Stimulated activated naive CD8-positive, alpha-beta T cell treated with anti-CD3 and anti-CD28 coated beads, Interleukin-15, Interleukin-2, amounts not matched to agents 100 ng/mL and 50 ng/mL, for 24 hours (primary cell): ENCODE measurements at regions not wholly inside any gene's neighbourhood (a gene's known extent, or its start where the extent isn't known, plus 50 kb on each side); places are given as distances from the start of the nearest gene placed in this dataset.
"Not testable (repeated sequence)": the region's sequence is repeated elsewhere in the genome, so short reads cannot be mapped to it uniquely, and the experiment has no call there.

Experiments
- H3K27ac Mint-ChIP-seq: one replicate; pipeline ENCODE4 v1.8.0; 2021; ENCODE audit warnings: mild to moderate bottlenecking, mixed read lengths
- H3K27me3 Mint-ChIP-seq: one replicate; pipeline ENCODE4 v1.8.0; 2021; ENCODE audit warnings: mixed read lengths
- H3K36me3 Mint-ChIP-seq: one replicate; pipeline ENCODE4 v1.8.0; 2021; ENCODE audit warnings: low read depth, mixed read lengths
- H3K4me1 Mint-ChIP-seq: one replicate; pipeline ENCODE4 v1.8.0; 2021; ENCODE audit warnings: low read depth, mixed read lengths
- H3K4me3 Mint-ChIP-seq: one replicate; pipeline ENCODE4 v1.8.0; 2021; ENCODE audit warnings: mild to moderate bottlenecking, mixed read lengths
- H3K9me3 Mint-ChIP-seq: one replicate; pipeline ENCODE4 v1.8.0; 2021; ENCODE audit warnings: mixed read lengths

DNA sequence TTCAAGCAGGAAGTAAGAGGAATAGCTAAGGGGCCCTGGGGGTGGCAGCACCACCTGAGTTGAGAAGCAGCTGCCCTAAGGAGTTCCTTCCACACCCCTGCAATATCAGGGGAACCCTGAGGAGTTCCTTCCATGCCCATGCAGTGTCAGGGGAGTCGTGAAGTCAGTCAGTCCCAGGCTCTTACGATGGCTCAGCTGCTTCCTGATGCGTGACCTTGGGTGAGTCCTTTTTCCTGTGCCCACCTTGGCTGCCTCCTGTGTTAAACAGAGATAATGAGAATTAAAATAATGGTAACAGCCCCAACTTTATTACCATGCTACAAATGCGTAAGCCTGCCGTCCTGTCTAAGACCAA is 181.1 kb downstream of the MIAT start:
- Mint-ChIP-seq H3K27ac (no peak overlapping the region), H3K36me3 (no peaks in the 10 kb centered on the region), H3K4me3 (no peak overlapping the region), H3K27me3 (no peaks in the 10 kb centered on the region), H3K9me3 (no peaks in the 10 kb centered on the region), H3K4me1 (no peaks in the 10 kb centered on the region)

DNA sequence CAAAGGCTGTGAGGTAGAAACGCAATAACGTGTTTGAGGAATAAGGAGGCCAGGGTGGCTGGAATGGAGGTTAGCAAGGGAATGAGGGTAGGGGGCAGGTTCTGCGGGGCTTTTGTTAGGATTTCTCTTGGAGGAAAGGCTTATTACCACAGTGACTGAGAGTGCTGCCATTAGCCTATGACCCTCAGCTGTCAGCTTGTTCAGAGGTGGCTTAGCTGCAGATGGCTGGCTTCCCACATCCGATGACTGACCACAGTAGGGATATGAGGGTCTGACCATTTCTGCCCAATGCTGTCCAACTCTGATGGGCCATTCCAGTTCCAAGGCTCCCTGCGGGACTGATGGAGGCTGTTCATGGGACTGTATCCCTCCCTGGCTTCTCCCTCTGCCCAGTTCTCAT is 181.8 kb downstream of the MIAT start:
- no peaks in the 10 kb centered on the region for H3K27me3 Mint-ChIP-seq
- H3K9me3 Mint-ChIP-seq, result no peaks in the 10 kb centered on the region
- H3K4me1 Mint-ChIP-seq, result no peaks in the 10 kb centered on the region
- no peak overlapping the region for H3K4me3 Mint-ChIP-seq
- no peak overlapping the region for H3K27ac Mint-ChIP-seq
- no peaks in the 10 kb centered on the region for H3K36me3 Mint-ChIP-seq

DNA sequence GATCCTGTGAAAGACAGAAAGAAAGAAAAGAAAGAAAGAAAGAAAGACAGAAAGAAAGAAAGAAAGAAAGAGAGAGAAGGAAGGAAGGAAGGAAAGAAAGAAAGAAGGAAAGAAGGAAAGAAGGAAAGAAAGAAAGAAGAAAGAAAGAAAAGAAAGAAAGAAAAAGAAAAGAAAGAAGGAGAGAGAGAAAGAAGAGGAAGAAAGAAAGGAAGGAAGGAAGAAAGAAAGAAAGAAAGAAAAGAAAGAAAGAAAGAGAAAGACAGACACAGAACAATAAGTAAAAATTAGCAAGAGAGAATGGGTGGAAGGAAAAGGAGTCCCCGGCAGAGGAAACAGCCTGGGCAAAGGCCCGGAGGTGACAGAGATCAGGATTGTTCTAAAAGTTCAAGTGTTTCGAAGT is 183.4 kb downstream of the MIAT start:
- not testable (repeated sequence) for H3K36me3 Mint-ChIP-seq, H3K4me3 Mint-ChIP-seq, H3K27me3 Mint-ChIP-seq, H3K27ac Mint-ChIP-seq, H3K4me1 Mint-ChIP-seq, H3K9me3 Mint-ChIP-seq

DNA sequence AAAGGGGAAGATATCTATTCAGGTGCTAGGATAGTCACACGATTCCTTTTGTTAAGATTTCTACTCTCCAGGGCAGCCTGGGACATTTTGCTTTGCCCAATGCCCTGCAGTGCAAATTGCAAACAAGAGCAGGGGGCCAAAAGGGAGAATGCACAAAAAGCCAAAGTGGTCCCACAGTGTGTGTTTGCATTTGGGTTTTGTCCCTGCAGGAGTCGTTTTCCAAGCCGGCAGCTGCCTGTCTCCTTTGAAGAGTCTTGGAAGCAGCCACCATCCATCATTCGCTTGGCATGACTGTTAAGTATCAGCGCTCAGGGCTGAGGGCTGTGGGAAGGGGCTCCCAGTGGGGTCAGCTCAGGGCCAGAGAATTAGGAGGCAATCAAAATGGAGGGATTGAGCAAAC is 184.7 kb downstream of the MIAT start:
- Mint-ChIP-seq H3K9me3 (no peaks in the 10 kb centered on the region), H3K27ac (no peak overlapping the region), H3K27me3 (no peaks in the 10 kb centered on the region), H3K4me3 (no peak overlapping the region), H3K36me3 (no peaks in the 10 kb centered on the region), H3K4me1 (peaks cover 7% of the 10 kb centered on the region)

DNA sequence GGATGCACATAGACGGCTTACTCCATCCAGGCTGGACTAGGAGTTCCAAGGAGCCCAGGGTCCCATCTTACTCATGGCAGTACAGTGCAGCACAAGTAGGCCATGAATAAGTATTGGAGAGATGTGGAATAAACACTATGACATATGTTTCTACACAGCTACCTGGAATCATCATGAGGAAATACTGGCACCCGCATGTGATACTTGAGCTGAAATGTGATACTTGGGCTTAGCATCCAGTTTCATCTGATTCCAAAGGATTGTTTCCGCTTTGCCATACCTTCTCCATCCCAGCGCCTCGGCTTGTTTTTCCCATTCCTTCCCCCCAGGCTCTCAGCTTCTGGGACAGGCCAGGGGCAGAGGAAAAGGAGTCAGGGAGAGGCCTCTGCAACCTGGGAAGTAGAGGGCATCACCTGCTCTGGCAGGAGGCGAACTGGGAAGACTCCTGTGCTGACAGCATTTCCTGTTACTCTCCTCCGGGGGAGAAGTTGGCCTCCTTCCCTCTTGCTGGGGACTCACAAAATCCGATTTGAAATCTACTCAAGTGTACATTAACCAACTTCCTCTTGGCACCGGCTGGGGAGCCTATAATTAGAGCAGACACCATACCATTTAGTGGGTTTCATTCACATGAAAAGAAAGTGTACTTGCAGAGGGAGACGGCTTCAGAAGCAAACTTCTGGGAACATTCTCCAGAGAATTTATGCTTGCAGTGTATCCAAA is 187.8 kb downstream of the MIAT start:
- H3K9me3 Mint-ChIP-seq, result no peaks in the 10 kb centered on the region
- H3K36me3 Mint-ChIP-seq, result no peaks in the 10 kb centered on the region
- H3K27ac Mint-ChIP-seq, result no peak overlapping the region
- no peaks in the 10 kb centered on the region for H3K27me3 Mint-ChIP-seq
- no peak overlapping the region for H3K4me3 Mint-ChIP-seq
- H3K4me1 Mint-ChIP-seq, result peaks cover 7% of the 10 kb centered on the region

DNA sequence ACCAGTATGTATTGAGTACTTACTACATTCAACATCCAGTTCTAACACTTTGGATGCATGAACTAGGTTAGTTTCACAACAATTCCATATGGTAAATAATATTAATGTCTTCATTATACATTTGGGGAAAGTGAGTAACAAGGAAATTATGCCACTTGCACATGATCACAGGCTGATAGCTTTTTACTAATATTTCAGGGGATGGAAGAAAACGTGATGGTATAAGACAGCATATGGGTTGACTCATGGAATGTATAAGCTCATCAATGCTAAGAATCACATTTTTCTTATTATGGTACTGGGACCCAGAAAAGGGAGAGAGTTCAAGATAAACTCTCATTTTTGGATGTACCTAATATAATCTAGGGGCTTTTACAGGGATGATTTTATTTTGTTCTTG is 188.7 kb downstream of the MIAT start:
- no peaks in the 10 kb centered on the region for H3K36me3 Mint-ChIP-seq
- no peak overlapping the region for H3K27ac Mint-ChIP-seq
- H3K27me3 Mint-ChIP-seq, result no peaks in the 10 kb centered on the region

DNA sequence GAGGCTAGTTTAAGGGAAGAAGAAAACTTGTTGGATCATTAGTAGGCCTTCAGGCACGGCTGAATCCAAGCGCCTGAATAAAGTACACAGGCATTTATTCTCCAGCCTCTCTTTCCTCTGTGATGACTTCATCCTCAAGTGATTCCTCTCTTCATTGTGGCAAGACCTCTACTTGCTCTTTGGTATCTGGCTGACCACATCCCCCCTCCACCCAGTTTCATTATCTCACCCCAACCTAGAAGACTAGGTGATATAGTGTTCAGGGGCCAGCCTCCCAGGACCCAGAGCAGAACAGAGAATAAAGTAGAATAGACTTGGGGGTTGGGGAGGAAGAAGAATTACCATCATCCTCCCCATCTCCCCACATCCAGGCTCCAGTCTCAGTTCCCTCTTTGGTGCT is 189.3 kb downstream of the MIAT start:
- H3K27me3 Mint-ChIP-seq, result no peaks in the 10 kb centered on the region
- no peaks in the 10 kb centered on the region for H3K36me3 Mint-ChIP-seq
- no peaks in the 10 kb centered on the region for H3K9me3 Mint-ChIP-seq
- peaks cover 7% of the 10 kb centered on the region for H3K4me1 Mint-ChIP-seq
- H3K27ac Mint-ChIP-seq, result no peak overlapping the region
- H3K4me3 Mint-ChIP-seq, result no peak overlapping the region

More for the DNA sequence above, 188.7 kb downstream of the MIAT start:
- no peak overlapping the region for H3K4me3 Mint-ChIP-seq
- no peaks in the 10 kb centered on the region for H3K9me3 Mint-ChIP-seq
- H3K4me1 Mint-ChIP-seq, result peaks cover 7% of the 10 kb centered on the region

DNA sequence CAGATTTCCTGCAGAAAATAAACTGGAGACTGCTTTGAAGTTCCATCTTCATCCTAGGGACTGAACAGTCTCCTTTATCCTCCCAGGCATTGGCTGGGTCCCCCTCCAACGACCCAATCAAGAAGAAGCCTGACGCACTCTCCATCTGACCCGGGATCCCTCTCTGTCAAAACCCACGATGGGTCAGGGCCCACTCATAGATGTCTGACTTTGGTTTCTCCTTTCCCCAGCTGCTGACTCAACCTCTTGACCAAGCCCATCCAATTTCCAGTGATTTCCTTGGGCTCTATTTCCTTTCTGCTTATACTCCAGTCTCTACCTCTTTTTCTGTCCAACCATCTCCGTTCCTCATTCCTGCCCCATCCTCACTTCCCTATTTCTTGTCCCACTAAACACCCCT is 189.7 kb downstream of the MIAT start:
- H3K4me3 Mint-ChIP-seq, result no peak overlapping the region
- no peaks in the 10 kb centered on the region for H3K36me3 Mint-ChIP-seq
- H3K9me3 Mint-ChIP-seq, result no peaks in the 10 kb centered on the region
- peaks cover 7% of the 10 kb centered on the region for H3K4me1 Mint-ChIP-seq
- no peaks in the 10 kb centered on the region for H3K27me3 Mint-ChIP-seq
- H3K27ac Mint-ChIP-seq, result no peak overlapping the region

DNA sequence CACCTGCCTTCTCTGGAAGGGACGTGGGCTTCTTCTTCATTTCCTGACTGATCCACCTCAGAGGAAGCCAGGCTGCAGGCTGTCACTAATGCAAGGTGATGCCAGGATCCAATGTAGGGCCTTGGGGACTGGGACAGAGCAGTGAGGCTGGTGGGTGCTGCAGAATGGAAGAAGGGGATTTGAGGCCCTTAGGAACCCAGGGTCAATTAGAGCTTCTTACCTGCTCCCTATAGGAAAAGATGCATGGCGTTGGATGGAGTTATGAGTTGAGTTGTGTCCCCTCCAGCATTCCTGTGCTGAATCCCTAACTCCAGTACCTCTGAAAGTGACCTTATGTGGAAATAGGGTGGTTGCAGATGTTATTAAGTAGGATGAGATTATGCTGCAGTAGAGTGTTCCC is 190.4 kb downstream of the MIAT start:
- Mint-ChIP-seq H3K36me3 (no peaks in the 10 kb centered on the region), H3K4me3 (no peak overlapping the region), H3K27me3 (no peaks in the 10 kb centered on the region), H3K9me3 (no peaks in the 10 kb centered on the region), H3K4me1 (peaks cover 7% of the 10 kb centered on the region), H3K27ac (no peak overlapping the region)

DNA sequence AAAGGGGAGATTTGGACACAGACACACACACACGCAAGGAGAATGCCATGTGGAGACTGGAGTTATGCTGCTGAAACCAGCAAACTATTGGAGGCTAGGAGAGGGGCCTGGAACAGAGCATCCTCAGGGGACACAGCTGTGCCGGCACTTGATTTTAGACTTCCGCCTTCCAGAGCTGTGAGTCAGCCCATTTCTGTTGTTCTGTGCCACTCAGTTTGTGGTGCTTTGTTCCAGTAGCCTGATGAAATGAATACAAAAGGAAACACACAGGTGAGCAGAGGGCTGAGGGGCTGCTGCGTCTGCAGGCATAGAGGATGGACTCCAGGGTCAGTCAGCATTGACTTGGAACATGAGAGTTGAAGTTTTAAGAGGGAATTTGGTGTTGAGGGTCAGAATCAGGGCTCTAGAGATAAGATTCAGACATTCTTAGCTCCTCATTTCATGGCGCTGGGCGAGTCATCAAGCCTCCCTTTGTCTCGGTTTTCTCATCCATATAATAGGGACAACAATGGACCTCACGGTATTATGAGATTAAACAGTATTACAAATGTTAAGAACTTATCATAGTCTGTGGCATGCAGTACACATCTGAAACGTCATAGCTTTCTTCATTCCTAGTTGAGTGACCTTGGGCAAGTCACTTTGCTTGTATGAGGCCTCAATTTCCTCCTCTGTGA is 191.0 kb downstream of the MIAT start:
- H3K4me1 Mint-ChIP-seq, result peaks cover 7% of the 10 kb centered on the region
- H3K4me3 Mint-ChIP-seq, result no peak overlapping the region
- H3K27me3 Mint-ChIP-seq, result no peaks in the 10 kb centered on the region
- H3K9me3 Mint-ChIP-seq, result no peaks in the 10 kb centered on the region
- H3K27ac Mint-ChIP-seq, result no peak overlapping the region
- no peaks in the 10 kb centered on the region for H3K36me3 Mint-ChIP-seq

DNA sequence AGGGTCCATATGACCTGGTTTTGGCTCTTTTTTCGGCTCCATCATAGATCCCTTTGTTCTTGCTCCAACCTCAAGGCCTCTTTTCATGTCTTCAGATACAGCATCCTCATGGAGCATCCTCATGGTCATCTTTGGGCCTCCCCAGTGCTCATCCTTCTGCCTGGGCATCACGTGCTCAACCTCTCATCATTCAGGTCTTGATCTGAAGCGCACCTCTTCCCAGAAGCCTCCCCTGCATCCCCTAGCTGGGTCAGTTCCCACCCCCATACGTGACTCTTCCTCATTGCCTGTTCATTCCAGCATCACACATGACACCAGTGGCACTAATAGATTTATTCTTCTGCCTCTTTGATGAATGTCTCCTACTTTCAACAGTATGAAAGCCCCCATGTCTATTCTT is 192.2 kb downstream of the MIAT start:
- H3K9me3 Mint-ChIP-seq, result no peaks in the 10 kb centered on the region
- no peak overlapping the region for H3K27ac Mint-ChIP-seq
- no peaks in the 10 kb centered on the region for H3K27me3 Mint-ChIP-seq
- H3K4me3 Mint-ChIP-seq, result no peak overlapping the region
- H3K4me1 Mint-ChIP-seq, result peaks cover 7% of the 10 kb centered on the region
- H3K36me3 Mint-ChIP-seq, result no peaks in the 10 kb centered on the region

DNA sequence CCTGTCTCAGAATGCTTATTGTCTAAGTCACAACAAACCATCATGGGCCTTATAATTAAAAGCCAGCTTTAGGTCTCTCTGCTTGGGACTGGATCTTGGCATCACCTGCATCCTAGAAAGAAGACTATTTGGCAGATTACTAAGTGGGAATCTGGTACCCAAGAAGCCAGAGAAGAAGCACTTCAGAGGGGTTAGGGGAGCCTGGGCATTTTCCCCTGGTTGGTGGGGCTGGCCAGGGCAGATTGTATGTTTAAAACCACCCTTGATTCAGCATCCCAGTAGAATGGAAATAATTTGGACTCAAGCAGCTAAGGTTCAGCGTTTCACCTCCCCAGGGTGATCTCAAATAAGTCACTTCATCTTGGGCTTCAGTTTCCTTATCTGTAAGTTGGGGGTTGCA is 193.7 kb downstream of the MIAT start:
- no peaks in the 10 kb centered on the region for H3K36me3 Mint-ChIP-seq
- no peaks in the 10 kb centered on the region for H3K9me3 Mint-ChIP-seq
- no peaks in the 10 kb centered on the region for H3K27me3 Mint-ChIP-seq
- no peak overlapping the region for H3K4me3 Mint-ChIP-seq
- no peak overlapping the region for H3K27ac Mint-ChIP-seq
- peaks cover 5% of the 10 kb centered on the region for H3K4me1 Mint-ChIP-seq

DNA sequence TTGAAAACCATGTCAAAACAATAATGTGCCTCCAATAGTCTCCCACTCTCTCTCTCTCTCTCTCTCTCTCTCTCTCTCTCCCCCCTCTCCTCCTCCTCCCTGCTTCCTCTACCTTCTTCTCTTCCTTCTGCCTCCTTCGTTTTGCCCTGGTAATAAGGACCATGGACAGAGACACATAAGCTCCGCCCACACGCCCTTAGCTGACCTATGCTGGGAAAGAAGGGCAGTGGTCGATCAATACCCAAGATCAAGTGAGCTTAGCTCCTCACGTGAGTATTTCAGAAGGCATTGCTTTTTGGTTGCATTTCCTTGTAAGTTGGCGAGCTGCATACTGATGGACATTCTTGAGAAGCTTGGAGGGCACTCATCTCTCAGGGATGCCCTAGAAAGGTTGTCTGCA is 194.8 kb downstream of the MIAT start:
- Mint-ChIP-seq H3K9me3 (no peaks in the 10 kb centered on the region), H3K36me3 (no peaks in the 10 kb centered on the region), H3K4me1 (no peaks in the 10 kb centered on the region), H3K27me3 (no peaks in the 10 kb centered on the region), H3K4me3 (no peak overlapping the region), H3K27ac (no peak overlapping the region)

DNA sequence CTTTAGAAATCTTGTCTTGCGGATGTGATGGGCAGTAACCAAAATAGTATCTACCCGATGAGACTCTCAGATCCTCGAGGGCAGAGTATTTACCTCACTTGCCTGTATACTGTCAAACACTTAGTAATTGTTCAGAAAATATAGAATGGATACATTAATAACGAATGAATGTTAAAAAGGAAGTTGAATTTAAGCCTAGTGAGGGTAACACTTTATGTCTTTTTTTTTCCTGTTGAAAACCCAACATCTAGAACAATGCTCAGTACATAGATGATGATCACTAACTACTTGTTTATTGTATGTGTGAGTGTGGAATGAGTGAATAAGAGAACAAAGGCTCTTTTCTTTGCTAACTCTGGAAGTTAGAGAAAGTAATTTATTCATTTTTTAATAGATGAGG is 195.7 kb downstream of the MIAT start:
- Mint-ChIP-seq H3K4me1 (no peaks in the 10 kb centered on the region), H3K27me3 (no peaks in the 10 kb centered on the region), H3K27ac (no peak overlapping the region), H3K9me3 (no peaks in the 10 kb centered on the region), H3K36me3 (no peaks in the 10 kb centered on the region), H3K4me3 (no peak overlapping the region)

DNA sequence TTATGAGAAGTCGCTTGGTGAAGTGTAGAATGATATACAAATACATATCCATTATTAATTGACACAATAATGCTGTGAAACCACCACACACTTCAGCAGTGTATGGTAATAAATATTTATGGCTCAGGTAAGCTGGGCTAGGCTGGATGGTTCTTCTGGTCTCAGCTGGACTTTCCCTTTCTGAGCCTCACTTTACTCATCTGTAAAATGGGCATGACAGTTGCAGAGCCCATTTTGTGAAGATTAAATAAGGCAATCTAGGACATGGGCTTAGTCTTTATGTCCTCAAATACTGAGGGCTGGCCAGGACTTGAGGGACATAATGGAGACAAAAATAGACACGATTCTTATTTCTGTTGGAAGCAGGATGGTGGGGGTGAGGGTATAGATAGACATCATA is 196.1 kb downstream of the MIAT start:
- Mint-ChIP-seq H3K4me3 (no peak overlapping the region), H3K36me3 (no peaks in the 10 kb centered on the region), H3K27me3 (no peaks in the 10 kb centered on the region), H3K4me1 (no peaks in the 10 kb centered on the region), H3K27ac (no peak overlapping the region), H3K9me3 (no peaks in the 10 kb centered on the region)

DNA sequence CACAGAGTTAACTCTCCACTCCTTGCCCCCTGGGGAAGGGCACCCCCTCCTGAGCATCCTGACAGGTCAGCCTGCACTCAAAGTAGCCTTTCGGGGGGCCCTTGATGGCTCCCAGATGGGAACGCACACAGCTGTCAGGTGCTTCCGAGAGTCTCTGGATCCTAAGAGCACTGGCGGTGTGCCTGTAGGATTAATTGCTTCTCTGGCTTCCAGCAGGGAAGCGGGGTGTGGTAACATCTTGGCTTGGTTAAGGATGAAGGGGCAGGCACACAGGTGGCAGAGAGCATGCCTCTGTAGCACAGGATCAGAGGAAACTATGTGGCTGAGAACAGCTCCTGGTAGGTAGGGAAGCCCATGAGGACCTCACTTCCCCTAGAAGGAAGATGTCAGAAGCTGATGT is 199.8 kb downstream of the MIAT start:
- H3K9me3 Mint-ChIP-seq, result peaks cover 5% of the 10 kb centered on the region
- no peaks in the 10 kb centered on the region for H3K4me1 Mint-ChIP-seq
- H3K36me3 Mint-ChIP-seq, result no peaks in the 10 kb centered on the region
- no peak overlapping the region for H3K27ac Mint-ChIP-seq
- H3K27me3 Mint-ChIP-seq, result no peaks in the 10 kb centered on the region
- no peak overlapping the region for H3K4me3 Mint-ChIP-seq
